HG02852 (cell line): ENCODE measurements at regions not wholly inside any gene's neighbourhood (a gene's known extent, or its start where the extent isn't known, plus 50 kb on each side); places are given as distances from the start of the nearest gene placed in this dataset.
"Not testable (repeated sequence)": the region's sequence is repeated elsewhere in the genome, so short reads cannot be mapped to it uniquely, and the experiment has no call there.

ENCODE experiments used
- ATAC-seq: cut with Tn5 transposase; IDR thresholded peaks from one replicate; pipeline ENCODE4 v1.9.1; 2021; ENCODE audit warnings: mild to moderate bottlenecking, moderate library complexity; ENCODE audit not compliant: unreplicated experiment

DNA sequence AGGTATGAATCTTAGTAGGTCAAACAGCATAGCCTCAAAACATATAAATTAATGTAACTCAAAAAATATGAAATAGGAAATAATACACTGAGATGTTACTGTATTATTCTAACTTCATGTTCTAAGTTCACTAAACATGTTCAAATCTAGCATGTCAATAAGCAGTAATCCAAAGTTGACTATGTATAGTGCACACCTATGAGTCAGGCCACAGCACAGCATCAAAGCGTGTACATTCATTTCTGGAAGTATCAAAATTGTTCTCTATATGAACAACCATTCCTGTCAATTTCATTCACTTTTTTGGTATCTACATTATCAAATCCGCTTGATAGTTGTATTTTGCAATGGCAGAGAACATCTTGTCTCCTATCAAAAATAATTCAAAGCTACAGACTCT is 418.9 kb upstream of the POM121L12 start:
- no peak for ATAC-seq

DNA sequence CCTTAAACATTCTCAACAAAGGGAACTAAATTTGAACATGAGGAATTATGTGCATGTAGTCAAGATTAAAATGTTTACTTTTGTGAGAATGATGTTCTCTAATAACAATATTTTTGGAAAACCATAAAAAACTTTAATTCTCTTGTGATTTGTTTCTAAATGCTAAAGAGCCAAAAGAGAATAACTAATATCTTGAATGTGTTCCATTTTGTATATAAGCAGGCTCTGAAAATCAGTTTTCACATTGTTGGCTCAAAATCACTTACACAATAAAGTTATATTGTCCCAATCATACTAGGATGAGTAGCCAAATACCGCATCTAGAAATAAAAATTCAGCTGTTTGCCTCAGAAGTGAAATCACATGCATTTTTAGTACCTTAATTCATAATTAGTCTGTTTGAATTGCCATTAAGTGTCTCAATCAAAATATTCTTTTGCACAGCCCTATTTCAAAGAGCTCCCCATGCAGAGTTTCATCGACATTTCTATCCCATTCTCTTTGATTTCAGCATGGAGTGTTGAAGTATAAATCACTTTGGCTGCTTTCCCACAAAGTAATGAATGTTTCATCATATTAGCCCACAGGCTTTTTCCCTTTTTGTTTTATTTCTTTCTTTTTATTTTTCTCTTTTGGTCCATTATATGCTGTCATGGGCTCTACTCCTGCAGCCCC is 420.3 kb upstream of the POM121L12 start:
- no peak for ATAC-seq

DNA sequence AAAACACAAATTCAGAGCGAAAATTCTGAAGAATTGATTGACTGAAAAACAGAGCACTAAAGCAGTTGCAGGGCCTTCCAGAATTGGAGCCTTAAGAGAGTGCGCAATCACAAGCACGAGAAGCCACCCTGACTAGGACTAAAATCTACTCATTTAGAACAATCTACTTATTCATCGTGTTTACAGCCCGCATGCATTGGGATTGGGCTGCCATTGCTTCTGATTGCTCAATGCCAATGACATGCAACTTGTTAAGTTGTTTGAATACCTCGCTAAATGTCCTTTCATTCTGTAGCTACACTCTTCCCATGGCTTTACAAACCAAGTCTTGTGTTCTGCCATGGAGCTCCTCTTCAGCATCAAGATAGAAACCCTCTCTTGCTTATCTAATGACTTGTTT is 425.9 kb upstream of the POM121L12 start:
- ATAC-seq = no peak

DNA sequence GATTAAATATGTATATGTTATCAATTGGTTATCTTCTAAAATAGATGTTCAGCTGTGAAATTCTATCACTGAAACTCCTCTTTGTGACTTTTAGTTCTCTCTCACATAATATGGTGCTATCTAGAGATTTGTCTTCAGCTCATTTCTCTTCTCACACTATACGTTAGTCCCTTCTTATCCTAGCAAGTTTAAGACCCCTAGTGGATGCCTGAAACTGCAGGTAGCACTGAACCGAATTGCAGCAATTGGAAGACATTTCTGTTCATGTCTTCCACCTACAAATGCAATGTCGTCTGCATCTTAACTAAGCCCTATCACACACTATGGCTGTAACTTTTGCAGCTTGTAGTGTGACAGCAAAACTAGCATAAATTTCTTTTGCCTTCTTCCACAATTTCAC is 442.7 kb upstream of the POM121L12 start:
- ATAC-seq = no peak

DNA sequence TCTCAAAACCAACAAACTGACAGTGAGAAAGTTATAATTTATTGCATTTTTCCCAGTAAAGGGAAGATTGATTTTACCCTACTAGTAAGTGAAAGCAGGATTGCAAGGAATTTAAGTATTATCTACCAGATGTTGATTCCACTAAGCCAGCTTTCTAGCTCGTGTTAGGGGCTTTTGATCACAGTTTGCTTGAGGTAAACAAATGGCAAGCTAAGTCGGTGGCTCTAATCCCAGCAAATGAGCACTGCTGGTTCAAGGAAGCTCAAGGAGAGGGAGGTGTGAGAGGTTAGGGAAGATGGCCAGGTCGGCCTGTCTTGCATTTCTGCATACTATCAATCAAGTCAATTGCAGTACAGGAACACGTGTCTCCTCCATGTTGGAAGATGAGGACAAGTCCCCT is 448.7 kb upstream of the POM121L12 start:
- ATAC-seq = no peak

DNA sequence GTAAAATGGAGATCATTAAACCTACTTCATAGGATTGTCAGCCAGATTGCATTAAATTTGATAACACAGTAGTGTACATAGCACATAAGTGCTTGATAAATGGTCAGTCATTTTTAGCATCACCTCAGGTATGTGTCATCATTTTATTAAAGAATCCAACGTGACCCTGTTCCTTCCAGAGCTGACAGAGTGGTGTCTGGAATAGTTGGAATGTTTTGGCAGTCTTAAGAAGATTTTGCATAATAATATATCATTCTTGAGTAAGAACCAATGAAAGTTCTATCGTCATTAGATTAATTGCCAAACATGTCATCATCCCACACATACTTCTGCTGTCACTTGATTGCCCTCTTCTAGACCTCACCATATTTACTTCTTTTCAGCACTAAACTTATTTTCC is 451.4 kb upstream of the POM121L12 start:
- no peak for ATAC-seq

DNA sequence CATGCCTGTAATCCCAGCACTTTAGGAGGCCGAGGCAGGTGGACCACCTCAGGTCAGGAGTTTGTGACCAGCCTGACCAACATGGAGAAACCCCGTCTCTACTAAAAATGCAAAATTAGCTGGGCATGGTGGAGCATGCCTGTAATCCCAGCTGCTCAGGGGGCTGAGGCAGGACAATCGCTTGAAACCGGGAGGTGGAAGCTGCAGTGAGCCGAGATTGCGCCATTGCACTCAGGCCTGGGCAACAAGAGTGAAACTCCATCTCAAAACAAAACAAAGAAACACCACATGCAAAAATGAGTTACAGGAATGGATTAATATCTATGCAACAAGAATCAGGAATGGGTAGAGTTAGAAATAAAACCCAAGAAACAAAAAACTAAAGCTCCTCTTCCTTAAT is 462.3 kb upstream of the POM121L12 start:
- not testable (repeated sequence) for ATAC-seq

DNA sequence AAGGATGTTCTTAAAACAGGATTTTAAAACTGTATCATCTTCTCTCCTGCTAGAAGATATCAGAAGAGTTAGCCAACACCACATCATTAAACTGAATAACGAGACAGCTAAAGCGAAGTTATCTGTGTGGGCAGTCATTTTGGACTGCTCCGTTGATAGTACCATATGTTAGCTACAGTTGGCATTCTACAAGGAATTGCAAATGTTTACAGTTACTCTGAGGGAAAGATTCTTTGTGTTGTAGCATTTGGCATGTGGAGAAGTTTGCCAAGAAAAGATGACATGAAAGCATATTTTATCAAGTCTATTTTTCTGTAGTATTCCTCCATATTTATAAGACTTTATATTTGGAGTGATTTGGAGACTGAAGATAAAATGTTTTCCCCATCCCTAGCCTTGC is 464.4 kb upstream of the POM121L12 start:
- no peak for ATAC-seq

DNA sequence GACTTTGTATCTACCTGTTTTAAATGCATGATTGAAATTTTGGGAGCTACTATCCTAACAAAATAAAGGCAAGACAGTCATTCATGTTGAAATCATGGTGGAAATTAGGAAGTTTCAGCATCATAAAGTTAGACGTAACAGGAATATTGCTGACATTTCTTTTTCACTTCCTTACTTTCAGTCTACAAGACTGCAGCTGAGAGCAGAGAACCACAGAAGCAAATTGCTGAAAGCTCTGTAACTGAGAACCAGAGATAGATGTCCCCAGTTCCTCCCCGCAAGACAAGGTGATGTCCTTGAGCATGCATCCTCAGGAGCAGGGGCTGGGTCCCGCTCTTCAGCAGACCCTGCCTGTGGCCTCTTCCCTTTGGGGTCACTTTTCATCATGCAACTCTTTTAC is 466.3 kb upstream of the POM121L12 start:
- ATAC-seq = no peak

DNA sequence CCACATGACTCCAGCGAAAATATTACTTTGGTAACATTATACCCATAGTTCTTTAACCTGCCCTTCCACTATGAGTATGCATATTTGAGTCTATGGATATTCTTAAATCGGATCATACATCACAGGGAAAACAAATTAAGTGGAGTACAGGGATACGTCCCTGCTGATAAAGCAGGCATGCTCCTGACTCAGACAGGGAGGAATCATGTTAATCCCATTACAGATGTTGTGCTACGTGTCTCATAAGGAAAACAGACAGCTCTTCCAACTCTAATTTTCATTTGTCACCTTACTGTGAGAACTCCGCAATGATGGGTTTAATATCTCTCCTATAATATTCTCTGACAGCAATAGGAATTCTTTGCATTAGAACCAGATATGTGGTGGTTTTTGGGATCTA is 469.5 kb upstream of the POM121L12 start:
- ATAC-seq = no peak

DNA sequence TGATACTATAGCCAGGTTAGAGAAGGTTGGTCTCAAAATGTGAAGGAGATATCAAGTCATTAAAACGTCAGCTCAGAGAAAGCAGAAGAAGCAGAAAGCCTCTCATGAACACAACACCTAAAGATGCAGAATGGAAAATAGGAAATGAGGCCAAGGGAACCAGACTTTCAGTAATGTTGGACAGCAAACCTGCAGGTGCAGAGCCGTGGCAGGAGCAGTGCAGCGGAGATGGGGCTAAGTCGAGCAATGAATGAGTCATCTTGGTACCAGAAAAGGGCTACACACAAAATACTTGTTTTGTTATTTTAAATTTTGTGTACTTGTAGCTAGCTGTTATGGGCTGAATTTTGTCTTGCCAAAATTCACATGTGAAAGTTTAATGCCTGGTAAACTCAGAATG is 479.6 kb upstream of the POM121L12 start:
- ATAC-seq = no peak

DNA sequence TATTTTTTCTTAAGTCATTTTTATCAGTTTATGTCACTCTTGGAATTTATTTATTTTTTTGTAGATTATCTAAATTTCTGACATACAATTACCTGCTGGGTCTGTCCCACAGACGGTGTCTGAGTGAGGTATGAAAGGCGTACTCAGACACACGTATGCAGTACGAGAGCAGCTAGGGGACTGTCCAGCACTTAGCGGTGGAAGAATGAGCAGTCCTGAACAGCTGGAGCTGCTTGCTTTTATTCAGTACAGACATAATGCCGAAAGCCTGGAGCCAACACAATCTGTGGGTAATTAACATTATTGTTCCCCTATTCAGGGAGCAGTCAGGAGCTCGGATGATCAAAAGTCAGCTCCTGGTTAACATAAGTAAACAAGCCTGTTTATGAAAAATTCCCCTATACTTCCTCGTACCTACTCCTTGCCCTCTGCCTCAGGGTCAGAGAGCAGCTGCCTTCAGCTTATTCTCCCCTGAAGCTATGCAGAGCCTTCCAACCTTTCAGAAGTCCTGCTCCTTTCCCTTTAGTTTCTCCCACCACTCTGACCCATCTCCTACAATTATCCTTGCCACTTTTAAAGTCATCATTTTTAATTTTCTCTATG is 488.0 kb upstream of the POM121L12 start:
- no peak for ATAC-seq

DNA sequence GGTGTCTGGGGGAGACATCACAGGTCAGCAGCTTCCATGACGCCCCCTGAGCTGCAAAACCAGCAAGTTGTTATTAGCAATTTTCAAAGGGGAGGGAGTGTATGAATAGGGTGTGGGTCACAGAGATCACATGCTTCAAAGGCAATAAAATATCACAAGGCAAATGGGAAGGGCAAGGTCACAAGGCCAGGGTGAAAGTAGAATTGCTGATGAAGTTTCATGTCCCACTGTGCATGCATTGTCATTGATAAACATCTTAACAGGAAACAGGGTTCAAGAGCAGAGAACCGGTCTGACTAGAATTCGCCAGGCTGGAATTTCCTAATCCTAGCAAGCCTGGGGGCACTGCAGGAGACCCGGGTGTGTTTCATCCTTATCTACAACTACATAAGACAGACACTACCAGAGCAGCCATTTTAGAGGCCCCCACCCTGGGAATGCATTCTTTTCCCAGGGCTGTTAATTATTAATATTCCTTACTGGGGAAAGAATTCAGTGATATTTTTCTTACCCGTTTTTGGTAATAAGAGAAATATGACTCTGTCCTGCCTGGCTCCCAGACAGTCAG is 494.2 kb upstream of the POM121L12 start:
- ATAC-seq = not testable (repeated sequence)

DNA sequence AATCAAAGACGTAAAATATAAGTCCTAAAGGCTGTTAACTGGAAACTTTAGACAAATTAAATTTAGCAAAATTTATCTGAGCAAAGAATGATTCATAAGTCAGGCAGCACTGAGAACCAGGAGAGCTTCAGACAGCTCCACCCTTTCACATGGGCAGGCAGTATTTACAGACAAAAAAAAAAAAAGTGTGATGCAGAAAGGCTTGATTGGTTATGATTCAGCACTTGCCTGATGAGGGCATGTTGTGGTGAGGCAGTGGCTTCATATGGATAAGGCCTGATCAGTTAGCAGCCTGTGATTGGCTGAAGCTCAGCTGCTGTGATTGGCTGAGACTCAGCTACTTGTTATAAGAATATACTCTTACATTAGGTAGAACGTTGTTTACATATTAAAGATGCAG is 495.4 kb upstream of the POM121L12 start:
- ATAC-seq = no peak

DNA sequence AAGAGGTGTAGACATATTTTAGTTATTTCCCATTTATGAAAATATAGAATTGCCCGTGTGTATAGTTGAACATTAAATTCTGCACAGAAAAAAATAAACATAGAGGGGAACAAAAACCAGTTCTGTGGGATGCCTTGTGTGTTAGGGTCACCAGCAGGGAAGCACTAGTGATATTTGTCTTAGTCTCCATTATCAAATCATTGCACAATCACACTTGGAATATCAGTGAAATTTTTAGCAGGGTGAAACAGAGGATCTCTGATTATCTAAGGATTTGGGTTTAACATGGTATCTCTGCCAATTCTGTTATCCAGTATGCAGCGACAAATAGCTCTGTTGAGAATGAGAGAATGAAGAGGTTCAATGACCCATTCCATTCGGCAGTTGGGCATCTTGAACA is 496.0 kb upstream of the POM121L12 start:
- no peak for ATAC-seq

DNA sequence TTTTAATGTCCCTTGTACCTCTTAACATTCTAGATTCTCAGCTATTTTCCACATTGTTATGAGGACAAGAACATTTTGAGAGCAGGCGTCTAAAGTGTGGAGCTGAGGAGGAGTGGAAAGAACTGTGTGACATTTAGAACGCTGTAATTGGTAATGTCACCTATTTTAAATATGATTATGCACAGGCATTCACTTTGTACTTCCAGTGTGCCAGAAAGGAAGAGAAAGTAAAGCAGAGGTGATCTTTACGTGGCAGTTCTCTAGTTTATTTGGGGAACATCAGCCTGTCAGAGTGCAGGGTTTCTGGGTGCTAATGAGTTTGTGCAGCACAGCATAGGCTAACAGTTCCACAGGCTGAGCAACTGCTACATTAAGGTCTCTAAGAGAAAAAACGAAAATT is 498.4 kb upstream of the POM121L12 start:
- no peak for ATAC-seq

DNA sequence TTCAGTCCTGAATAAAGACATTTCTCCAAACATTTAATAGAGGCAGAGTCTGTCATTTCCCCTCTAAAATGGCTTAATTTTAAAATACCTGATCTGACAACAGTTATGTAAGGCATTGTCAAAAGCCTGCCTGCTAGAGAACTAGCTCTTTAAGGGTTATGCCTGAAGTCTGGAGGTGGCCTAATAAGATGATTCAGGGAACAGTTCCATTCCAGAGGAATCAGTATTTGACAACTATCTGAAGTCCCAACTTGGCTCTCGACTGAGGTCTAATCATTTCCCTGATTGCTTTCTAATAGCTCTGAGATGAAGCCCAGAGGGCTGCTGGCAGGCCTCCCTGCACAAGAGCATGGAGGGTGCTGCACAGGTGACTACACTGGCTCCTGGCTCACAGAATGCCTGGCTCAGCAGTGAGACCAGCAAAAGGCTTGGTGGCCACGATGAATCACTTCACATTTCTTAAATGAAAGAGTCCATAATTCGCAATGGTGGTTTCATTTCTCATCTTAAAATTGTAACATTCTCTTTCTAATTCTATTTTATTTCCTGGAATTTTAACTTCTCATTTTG is 509.6 kb upstream of the POM121L12 start:
- ATAC-seq = no peak

DNA sequence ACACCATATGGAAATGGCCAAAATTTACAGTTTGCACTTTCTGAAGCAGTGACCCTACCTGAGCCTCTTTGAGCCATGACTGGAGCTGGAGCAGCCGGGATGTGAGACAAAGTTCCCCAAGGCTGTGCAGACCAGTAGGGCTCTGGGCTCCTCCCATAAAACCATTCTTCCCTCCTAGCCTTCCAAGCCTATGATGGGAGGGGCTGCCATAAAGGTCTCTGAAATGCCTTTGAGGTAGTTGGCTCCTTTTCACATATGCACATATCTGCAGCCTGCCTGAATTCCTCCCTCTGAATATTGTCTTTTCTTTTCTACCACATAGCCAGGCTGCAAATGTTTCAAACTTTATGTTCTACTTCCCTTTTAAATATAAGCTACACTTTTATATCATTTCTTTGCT is 516.6 kb upstream of the POM121L12 start:
- ATAC-seq = no peak

DNA sequence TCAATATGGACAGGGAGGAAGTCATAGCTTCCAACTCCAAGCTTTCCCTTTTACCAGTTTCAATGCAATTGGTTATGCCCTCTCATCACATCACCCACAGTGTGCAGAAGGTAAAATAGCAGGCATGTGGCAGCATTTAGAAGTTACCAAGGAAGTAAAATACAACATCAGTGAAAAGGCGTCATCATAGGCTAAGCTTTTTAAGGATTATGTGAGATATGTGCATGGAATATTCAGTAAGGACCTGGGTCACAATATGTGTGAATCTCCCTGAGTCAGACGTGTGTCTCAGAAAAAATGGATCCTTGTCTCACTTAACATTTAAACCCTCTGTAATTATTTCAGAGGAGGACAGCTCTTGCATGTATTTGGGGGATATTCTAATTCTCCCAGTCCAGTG is 522.8 kb upstream of the POM121L12 start:
- ATAC-seq = no peak

DNA sequence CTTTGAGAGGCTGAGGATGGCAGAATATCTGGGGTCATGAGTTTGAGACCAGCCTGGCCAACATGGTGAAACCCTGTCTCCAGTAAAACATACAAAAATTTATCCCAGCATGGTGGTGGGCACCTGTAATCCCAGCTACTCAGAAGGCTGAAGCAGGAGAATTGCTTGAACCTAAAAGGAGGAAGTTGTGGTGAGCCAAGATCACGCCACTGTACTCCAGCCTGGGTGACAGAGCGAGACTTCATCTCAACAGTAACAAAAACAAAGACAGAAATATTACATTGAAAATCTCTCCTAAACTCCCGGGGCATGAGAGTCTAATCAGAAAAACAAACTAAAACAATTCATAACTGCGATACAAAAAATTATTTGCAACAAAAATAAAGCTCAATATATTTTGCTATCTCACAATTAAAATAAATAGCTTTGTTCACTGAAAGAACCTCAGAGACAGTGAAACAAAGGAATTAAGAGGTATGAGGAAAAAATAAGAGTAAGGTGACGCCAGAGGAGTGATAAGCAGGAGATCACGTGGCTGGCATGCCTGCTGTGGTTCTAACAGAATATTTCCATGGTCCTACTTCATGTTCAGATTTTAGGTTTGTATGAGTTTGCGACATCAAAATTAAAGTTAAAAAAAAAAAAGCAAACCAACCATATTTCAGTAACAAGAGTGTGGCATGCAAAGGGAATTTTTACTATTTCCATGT is 527.7 kb upstream of the POM121L12 start:
- no peak for ATAC-seq

DNA sequence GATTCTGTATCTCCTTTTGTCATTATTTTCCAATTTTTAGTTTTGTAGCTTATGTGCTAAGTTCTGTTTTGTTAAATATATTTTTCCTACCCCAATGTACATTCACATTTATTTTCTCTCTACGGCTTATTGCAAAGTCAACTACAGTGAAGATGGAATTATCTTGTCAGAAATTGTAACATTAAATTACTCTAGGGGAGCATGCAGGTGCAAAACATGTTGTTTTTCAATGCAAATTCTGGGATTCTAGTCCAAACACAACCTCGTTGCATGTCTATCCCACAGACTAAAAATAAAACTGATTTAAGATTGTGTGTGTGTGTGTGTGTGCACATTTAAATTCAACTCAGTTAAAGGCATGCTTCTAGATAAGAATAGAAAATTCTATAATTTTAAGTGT is 529.1 kb upstream of the POM121L12 start:
- no peak for ATAC-seq

DNA sequence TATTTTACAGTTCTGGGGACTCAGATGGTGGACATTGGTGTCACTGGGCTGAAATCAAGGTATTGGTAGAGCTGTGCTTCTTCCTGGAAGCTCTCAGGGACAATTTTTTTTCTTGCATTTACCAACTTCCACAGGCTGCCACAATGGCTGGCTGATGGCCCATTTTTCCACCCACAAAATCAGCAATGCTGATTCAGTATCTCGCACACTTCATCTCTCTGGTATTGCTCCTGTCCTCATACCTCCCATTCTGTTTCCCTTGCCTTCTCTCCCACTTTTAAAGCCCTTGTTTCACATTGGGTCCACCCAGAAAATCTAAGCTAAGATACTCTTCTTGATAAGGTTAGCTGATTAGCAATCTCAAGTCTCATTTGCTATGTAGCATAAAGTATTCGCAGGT is 530.9 kb upstream of the POM121L12 start:
- no peak for ATAC-seq
